Osteocyte (in vitro differentiated cells): ENCODE measurements at regions not wholly inside any gene's neighbourhood (a gene's known extent, or its start where the extent isn't known, plus 50 kb on each side); places are given as distances from the start of the nearest gene placed in this dataset.

Experiments used
- DNase-seq: peaks from one replicate; pipeline ENCODE4 v3.0.0; 2021; ENCODE audit warnings: mixed read lengths; ENCODE audit not compliant: unreplicated experiment; ENCODE audit errors: extremely low spot score
- H3K27ac Mint-ChIP-seq: one replicate; pipeline ENCODE4 v1.8.0; 2021; ENCODE audit warnings: mild to moderate bottlenecking, mixed read lengths; ENCODE audit not compliant: unreplicated experiment
- H3K27me3 Mint-ChIP-seq: one replicate; pipeline ENCODE4 v1.8.0; 2021; ENCODE audit warnings: mixed read lengths; ENCODE audit not compliant: unreplicated experiment
- H3K36me3 Mint-ChIP-seq: one replicate; pipeline ENCODE4 v1.8.0; 2021; ENCODE audit warnings: mixed read lengths; ENCODE audit not compliant: unreplicated experiment
- H3K4me1 Mint-ChIP-seq: one replicate; pipeline ENCODE4 v1.8.0; 2021; ENCODE audit warnings: mixed read lengths; ENCODE audit not compliant: unreplicated experiment
- H3K4me3 Mint-ChIP-seq: one replicate; pipeline ENCODE4 v1.8.0; 2021; ENCODE audit warnings: mild to moderate bottlenecking, moderate library complexity, mixed read lengths; ENCODE audit not compliant: unreplicated experiment
- H3K9me3 Mint-ChIP-seq: one replicate; pipeline ENCODE4 v1.8.0; 2021; ENCODE audit warnings: mixed read lengths; ENCODE audit not compliant: unreplicated experiment
- CTCF ChIP-seq: fragments of 200-600 bp; sonication (generic); IDR thresholded peaks from 2 replicates; pipeline ENCODE4 v1.5.0; 2021; ENCODE audit warnings: antibody characterized with exemption, mild to moderate bottlenecking, moderate library complexity

GRCh38 chr10:28463141-28463540, 69.8 kb upstream of the WAC start:
- no peaks in the 10 kb centered on the region for H3K9me3 Mint-ChIP-seq
- no peaks in the 10 kb centered on the region for H3K36me3 Mint-ChIP-seq
- no peak for TF ChIP-seq CTCF
- no peaks in the 10 kb centered on the region for H3K4me1 Mint-ChIP-seq
- no peak for DNase-seq
- H3K4me3 Mint-ChIP-seq: no peak overlapping the region
- H3K27me3 Mint-ChIP-seq: peaks cover 28% of the 10 kb centered on the region
- H3K27ac Mint-ChIP-seq: no peak overlapping the region

DNA sequence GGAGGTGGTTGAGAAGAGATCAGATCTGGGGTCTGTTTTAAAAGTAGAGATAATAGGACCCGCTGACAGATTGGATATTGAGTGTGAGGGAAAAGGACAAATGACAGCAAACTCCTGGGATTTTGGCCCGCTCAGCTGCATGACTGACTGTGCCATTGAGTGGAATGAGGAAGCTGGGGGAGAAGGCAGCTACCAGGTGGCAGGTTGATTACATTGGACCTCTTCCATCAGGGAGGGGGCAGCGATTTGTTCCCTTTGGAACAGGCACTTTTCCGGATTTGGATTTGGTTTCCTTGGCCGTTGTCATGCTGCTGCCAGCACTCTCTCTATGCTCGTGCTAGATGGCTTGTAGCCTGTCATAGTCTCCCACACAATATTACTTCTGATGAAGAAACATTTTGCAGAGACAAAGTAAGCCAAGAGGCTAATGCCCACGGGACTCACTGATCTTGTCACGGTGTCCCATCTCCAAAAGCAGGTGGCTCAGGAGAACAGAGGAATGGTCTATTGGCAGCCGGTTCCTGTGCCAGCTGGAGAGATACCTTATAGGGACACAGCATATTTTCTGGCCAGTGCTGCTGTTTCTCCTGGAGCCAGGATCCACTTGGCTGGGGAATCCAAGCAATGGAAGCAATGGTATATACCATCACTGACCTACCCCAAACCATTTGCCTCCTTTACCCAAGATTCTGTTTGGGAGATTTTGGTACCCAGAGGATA, 69.1 kb upstream of the WAC start:
- Mint-ChIP-seq H3K9me3 (no peaks in the 10 kb centered on the region), H3K36me3 (no peaks in the 10 kb centered on the region), H3K27me3 (peaks cover 25% of the 10 kb centered on the region), H3K4me3 (no peak overlapping the region), H3K27ac (no peak overlapping the region), H3K4me1 (no peaks in the 10 kb centered on the region)
- peak; percentile 62 for DNase-seq
- TF ChIP-seq CTCF: no peak

DNA sequence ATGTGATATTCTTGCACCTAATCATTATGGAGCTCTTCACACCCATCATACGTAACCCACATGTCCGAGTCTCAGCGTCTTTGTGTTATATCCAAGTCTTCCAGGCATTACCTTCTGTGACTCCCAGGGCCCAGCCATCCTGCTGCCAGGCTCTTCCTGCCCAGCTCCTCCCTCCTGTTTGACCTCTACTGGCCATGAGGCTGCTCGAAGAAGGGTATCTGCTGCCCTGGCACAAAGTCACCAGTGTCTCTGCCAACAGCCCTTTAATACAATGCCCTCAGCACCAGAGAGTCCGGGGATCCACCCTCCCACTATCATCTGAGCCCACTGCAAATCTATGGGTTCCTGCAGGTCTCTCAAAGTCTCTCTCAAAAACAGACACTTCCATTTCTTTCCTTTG, 65.3 kb upstream of the WAC start:
- H3K9me3 Mint-ChIP-seq: no peaks in the 10 kb centered on the region
- peaks cover 1% of the 10 kb centered on the region for H3K4me1 Mint-ChIP-seq
- no peak overlapping the region for H3K4me3 Mint-ChIP-seq
- H3K36me3 Mint-ChIP-seq: no peaks in the 10 kb centered on the region
- peaks cover 10% of the 10 kb centered on the region for H3K27me3 Mint-ChIP-seq
- no peak for TF ChIP-seq CTCF
- no peak overlapping the region for H3K27ac Mint-ChIP-seq
- DNase-seq: no peak

DNA sequence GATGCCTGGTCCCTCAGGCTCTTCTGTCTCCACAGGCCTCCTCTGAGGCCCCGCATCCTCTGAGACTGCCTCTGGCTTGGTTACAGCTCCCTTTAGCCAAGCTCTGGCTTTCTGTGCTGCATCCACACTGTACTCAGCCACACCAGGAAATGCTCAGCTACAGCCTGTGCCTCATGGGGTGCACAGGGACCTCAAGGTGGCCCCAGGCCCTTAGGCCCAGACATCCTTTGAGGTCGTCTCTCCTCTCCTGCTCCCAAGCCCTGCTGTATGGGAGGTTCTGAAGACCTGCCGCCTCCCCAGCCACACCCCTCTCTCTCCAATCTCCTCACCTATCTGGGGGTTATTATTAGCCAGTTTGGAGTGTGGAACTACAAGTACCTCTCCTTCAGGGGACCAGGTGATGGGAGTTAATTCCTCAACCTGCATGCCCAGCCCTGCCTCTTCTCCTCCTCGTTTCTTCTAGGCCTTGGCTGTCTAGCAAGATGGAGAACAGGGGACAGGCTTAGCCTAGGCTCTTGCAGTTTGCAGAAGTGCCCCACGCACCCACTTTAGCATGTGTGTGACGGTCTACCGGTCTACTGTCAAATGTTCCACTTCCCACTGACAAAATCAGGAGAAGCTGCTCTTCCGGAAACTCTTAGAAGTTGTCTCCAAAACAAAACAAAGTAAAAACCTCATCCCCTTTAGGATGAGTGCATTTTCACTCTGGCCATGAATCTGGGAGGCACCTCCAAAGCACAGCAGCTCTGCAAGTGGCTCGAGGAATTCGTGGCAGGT, 64.0 kb upstream of the WAC start:
- no peak overlapping the region for H3K4me3 Mint-ChIP-seq
- DNase-seq: peak; percentile 59
- H3K4me1 Mint-ChIP-seq: peaks cover 1% of the 10 kb centered on the region
- H3K36me3 Mint-ChIP-seq: no peaks in the 10 kb centered on the region
- no peak for TF ChIP-seq CTCF
- H3K27ac Mint-ChIP-seq: no peak overlapping the region
- H3K27me3 Mint-ChIP-seq: no peaks in the 10 kb centered on the region
- no peaks in the 10 kb centered on the region for H3K9me3 Mint-ChIP-seq

GRCh38 chr10:28470873-28471651, 61.9 kb upstream of the WAC start:
- peaks cover 1% of the 10 kb centered on the region for H3K4me1 Mint-ChIP-seq
- peaks cover 6% of the 10 kb centered on the region for H3K27me3 Mint-ChIP-seq
- H3K36me3 Mint-ChIP-seq: no peaks in the 10 kb centered on the region
- H3K9me3 Mint-ChIP-seq: no peaks in the 10 kb centered on the region
- DNase-seq: no peak
- H3K27ac Mint-ChIP-seq: no peak overlapping the region
- H3K4me3 Mint-ChIP-seq: no peak overlapping the region
- no peak for TF ChIP-seq CTCF
